ELF-1 (cell line): ENCODE measurements at regions not wholly inside any gene's neighbourhood (a gene's known extent, or its start where the extent isn't known, plus 50 kb on each side); places are given as distances from the start of the nearest gene placed in this dataset.
A peak's percentile ranks its signal among the peaks of the same experiment; 100 is the strongest.

Experiments
- DNase-seq: peaks from one replicate; pipeline ENCODE4 v3.0.0-alpha.2; 2016; ENCODE audit warnings: low read depth, low spot score

- no peak for DNase-seq
Observed at GRCh38 chr1:147452809-147453208, 88.5 kb upstream of the BCL9 start.

- no peak for DNase-seq
Observed at GRCh38 chr1:147463022-147463421, 78.3 kb upstream of the BCL9 start.

DNA sequence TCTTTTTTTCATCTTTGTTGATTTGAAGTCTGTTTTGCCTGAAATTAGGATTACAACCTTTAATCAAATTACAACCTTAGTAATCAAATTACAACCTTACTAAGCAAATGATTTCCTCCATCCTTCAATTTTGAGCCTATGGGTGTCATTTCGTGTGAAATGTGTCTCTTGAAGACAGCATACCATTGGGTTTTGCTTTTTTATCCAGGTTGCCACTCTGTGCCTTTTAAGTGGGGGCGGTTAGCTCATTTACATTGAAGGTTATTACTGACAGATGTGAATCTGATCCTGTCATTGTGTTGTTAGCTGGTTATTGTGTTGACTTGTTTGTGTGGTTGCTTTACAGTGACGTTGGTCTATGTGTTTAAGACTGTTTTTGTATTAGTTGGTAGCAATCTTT, 74.8 kb upstream of the BCL9 start:
- DNase-seq = no peak

DNA sequence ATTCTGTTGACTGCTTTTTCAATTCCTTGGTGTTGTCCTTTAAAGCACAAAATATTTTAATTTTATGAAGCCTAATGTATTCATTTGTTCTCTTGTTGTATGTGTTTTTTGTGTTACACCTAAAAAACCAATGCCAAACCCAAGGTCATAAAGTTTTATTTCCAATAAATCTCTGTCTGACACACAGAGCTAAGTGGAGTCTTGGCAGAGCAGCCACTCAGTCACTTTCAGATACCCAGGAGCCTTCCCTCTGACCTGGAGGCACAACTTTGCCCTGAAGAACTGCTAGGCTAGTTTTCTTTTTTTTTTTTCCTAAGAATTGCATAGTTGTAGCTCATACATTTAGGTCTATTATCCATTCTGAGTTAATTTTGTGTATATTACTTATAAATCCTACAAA, 71.2 kb upstream of the BCL9 start:
- DNase-seq = no peak

- DNase-seq = no peak
Observed at GRCh38 chr1:147472489-147472888, 68.8 kb upstream of the BCL9 start.

DNA sequence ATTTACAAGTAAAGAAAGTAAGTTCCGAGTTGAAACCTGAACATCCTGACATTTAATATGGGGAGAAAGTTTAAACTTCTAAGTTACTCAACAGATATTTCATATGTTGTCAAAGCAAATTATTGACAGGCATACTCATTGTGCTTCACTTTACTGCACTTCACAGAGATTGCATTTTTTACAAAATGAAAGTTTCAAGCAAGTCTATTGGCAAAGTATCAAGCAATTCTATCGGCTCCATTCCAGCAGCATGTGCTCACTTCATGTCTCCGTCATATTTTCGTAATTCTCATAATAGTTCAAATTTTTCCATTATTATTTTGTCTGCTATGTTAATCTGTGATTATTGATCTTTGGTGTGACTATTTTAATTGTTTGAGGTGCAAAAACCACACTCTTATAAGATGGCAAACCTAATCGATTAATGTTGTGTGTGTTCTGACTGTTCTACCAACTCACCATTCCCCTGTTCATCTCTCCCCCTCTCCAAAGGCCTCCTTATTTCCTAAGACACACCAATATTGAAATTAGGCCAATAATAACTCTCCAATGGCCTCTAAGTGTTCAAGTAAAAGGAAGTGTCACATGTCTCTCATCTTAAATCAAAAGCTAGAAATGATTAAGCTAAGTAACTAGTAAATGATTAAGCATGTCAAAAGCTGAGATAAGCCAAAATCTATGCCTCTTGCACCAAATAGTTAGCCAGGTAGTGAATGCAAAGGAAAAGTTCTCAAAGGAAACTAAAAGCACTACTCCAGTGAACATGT, 68.2 kb upstream of the BCL9 start:
- no peak for DNase-seq

GRCh38 chr1:147473733-147474049, 67.6 kb upstream of the BCL9 start:
- no peak for DNase-seq

- DNase-seq = no peak
Observed at GRCh38 chr1:147475488-147475887, 65.8 kb upstream of the BCL9 start.

- DNase-seq = no peak
Observed at GRCh38 chr1:147478521-147478920, 62.8 kb upstream of the BCL9 start.

DNA sequence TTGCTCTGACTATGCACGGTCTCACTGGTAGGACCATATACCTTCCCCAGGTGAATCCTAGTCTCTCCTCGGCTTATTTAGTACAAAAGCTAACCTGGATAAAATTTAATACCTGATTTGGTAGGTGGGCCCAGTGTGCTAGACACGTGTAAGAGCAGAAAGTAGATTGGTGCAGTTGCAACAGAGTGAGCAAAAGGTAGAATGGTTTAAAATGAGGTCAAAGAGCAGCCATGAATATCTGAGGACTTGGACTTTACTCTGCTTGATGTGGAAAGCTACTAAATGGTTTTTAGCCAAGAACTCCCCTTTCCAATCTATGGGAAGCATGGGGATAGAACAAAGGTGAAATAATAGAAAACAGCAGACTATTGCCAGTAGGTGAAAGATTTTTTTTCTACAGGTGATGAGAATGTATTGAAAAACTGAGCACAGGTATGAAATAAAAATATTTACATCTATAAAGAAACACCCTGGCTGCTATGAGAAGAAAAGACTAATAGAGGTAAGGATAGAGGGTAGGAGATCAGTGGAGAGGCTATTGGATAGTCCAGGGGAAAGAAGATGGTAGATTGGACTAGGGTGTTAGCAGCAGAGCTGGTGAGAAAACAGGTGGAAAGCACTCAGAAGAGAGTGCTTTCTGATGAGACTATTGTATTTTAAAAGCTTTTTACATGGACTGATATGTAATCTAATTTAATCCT, 61.3 kb upstream of the BCL9 start:
- no peak for DNase-seq

DNA sequence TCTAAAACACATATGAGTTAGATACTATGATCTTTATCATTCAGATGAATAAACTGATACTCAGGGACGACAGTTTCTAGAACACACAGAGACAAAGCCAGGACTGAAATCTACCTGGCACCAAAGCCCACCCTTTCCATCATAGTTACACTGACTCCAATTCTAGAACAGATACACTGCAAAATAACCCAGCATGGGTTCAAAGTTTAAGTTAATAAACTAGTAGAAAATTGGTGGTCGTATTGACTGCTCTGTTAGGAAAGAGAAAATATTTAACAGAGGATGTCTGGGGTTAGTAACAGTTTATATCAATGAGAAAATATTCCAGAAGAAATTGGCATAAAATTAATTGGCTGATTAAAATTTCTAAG, 60.8 kb upstream of the BCL9 start:
- no peak for DNase-seq

GRCh38 chr1:147486876-147487656, 54.2 kb upstream of the BCL9 start:
- DNase-seq = peak; percentile 35

DNA sequence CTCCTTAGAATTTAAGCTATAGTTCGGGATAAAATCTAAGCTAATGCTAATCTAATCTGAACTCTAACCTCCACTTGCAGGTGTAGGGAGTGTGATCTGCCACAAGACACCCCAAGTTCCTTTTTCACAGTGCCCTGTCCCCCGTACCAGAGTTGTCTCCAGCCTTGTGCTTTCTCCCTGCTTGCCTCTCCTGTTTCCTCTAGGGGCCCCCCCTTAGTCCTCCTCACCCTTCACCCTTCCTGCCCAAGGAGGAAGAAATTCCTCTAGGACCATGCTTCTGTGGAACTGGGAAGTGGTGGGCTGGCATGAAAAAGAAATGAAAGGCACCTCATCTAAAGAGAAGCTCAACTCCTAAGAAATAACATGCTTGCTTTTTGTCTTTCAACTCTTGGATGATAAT, 50.2 kb upstream of the BCL9 start:
- DNase-seq = no peak
